GM12873 (cell line): ENCODE measurements at regions not wholly inside any gene's neighbourhood (a gene's known extent, or its start where the extent isn't known, plus 50 kb on each side); places are given as distances from the start of the nearest gene placed in this dataset.

Source experiments
- TF ChIP-seq, protein P1 (sequence below): IDR thresholded peaks from 2 replicates; pipeline ENCODE4 v1.5.1; 2012; ENCODE audit warnings: low read depth, mild to moderate bottlenecking, moderate library complexity, low read length, control low read depth; ENCODE audit not compliant: insufficient read depth; ENCODE audit errors: missing control alignments

DNA sequence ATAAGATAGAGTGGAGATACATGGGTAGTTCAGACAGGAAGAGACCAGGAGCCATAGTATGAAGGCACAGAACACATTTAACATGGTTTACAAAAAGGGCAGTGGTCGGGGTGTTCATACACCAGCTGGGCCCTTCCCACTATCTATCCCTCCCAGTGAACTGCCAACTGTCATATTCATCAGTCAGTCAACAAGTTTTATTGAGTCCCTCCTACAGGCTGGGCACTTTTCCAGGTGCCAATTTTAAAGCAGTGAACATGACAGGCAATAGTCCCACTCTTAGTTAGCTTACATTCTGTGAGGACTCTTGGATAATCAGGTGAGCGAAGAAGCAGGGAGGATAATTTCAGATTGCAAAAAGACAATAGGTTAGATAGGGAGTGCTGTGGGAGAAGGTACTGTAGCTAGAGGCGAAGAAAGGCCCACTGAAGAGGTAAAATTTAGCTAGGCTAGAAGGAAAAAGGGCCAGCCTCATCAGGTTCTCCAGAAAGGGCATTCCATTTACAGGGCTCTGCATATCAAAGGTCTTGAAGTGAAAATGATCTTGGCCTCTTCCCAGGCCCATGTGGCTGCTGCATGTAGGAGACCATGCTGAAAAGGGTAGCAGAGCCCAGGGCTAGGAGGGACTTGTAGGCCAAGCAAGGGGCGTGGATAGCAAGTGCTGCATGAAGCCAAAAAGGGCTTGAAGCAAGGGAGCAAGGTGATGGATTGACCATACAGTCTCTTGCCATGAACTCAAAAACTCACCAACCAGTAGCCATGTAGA, 274.7 kb upstream of the SNX7 start:
- TF ChIP-seq, protein P1, sequence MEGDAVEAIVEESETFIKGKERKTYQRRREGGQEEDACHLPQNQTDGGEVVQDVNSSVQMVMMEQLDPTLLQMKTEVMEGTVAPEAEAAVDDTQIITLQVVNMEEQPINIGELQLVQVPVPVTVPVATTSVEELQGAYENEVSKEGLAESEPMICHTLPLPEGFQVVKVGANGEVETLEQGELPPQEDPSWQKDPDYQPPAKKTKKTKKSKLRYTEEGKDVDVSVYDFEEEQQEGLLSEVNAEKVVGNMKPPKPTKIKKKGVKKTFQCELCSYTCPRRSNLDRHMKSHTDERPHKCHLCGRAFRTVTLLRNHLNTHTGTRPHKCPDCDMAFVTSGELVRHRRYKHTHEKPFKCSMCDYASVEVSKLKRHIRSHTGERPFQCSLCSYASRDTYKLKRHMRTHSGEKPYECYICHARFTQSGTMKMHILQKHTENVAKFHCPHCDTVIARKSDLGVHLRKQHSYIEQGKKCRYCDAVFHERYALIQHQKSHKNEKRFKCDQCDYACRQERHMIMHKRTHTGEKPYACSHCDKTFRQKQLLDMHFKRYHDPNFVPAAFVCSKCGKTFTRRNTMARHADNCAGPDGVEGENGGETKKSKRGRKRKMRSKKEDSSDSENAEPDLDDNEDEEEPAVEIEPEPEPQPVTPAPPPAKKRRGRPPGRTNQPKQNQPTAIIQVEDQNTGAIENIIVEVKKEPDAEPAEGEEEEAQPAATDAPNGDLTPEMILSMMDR: no peak

DNA sequence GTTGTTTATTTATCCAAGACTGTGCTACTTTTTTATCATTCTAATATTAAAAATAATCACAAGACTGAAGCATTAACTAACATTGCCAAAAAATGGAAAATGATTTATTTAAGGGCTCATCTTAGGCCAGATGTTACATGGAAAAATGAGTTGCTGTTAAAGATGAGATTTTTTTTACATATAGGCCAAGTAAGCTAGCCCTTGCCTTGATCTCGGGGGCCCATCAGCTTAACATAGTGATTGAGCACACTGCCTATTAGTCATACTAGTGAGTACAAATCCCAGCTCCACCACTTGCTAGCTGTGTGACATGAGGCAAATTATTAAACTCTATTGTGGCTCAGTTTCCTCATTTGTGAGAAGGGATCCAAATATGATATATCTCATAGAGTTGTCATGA, 275.9 kb upstream of the SNX7 start:
- TF ChIP-seq, protein P1: no peak

DNA sequence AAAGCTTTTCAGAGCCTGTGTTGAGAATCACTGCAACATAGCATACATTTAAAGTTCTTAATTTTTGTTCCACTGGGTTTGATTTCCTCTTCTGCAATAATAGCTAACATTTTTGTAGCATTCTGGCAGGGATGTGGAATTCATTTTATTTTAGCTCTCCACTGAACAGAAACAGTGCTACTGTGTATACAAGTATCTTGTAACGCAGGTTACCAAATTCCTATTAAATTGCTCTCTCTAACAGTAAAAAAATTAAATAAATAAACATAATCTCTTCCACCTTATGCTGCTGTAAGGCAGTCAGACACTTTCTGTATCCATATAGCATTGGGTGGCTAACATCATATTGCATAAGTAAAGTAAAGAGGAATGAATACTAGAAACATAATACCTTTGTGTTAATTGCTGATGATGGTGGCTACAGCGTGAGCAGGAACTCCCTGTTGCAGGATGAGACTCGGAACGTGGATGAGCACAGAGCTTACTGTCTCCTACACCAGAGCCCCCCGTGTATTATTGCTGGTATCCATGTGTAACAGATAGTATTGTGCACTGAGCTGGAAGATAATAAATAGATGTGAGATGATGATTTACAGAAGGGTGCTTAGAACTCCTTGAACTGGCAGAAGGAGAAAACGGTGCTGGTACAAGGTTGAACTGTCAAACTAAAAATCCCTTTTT, 276.9 kb upstream of the SNX7 start:
- TF ChIP-seq, protein P1: no peak

DNA sequence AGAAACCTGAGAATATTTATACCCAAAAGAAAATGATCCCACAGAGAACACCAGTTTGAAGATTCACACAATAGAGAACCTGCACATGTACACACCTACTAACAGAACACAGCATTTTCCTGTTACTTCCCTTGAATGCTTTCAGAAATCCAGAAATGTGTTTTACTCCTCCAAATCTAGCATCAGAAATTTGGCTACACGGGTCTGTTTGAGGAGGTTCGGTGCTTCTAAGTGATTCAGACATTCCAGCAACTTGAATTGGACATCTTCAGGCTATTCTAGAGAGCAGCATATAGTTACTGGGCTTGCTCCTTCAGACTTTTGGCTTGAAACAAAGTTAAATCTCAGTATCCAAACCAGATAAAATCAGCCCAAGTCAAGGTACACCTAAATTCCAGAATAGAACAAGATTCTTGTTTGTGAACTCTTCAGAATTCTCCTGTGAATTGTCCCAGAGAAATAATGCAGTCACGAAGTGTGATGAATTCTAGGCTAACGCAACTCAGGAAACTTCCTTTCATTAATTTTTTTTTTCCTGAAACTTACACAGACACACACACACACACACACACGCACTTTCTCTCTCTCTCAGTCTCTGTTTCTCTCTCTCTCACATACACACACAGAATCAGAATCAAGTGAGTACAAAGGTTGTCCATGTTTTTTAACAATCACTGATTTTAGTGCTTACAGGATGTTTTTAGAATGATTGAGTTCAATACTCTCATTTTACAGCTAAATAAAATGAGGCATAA, 278.4 kb upstream of the SNX7 start:
- TF ChIP-seq, protein P1: no peak

DNA sequence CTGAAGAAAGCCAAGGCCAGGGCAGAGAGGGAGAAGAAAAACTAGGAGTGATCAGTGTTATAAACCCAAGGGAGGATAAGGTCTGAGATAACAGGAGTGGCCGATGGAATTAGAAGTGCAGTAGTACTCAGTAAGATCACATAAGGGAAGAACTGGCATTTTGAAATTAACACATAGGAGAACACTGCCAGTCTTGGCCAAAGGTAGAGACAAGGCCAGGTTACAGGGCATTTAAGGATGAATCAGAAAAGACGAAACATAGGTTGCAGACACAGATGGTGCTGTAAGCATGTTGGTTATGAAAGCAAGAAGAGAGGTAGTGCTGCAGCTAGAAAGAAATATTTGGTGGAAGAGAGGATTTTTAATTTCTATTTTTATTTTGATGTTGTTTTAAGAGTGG, 278.9 kb upstream of the SNX7 start:
- TF ChIP-seq, protein P1: no peak

DNA sequence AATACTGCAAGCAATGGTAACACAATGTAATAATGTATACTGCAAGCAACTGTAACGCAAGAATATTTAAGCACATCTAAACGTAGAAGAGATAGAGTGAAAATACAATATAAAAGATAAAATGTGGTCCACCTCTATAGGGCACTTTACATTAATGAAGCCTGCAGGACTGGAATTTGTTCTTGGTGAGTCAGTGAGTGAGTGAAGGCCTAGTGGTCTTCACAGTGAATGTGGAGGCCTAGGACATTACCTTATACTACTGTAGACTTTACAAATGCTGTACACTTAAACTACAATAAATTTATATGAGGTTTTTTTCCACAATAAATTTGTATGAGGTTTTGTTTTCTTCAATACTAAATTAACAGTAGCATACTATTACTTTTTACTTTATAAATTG, 287.4 kb upstream of the SNX7 start:
- TF ChIP-seq, protein P1: no peak

DNA sequence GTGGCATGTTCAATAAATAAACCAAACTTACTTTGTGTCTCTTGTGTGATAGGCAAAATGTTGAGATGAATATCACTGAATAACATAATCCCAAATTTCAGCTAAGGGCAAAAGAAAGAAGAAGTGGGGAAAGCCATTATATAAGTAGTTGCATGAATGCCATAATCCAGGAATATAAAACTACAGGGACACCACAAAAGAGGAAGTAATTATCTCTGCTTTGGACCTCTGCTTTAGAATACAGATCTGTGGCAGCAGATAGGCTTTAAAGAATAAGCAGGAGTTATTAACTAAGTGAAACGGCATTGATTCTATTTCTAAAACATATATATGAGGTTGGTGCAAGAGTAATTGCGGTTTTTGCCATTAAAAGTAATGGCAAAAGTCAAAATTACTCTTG, 288.5 kb upstream of the SNX7 start:
- TF ChIP-seq, protein P1: no peak
